Ishikawa (cell line): ENCODE measurements at regions not wholly inside any gene's neighbourhood (a gene's known extent, or its start where the extent isn't known, plus 50 kb on each side); places are given as distances from the start of the nearest gene placed in this dataset.

Experiments
- CEBPB ChIP-seq: IDR thresholded peaks from 2 replicates; pipeline ENCODE4 v1.6.1; 2012
- CREB1 ChIP-seq: IDR thresholded peaks from 2 replicates; pipeline ENCODE4 v1.6.1; 2012; ENCODE audit warnings: low read depth
- EGR1 ChIP-seq: IDR thresholded peaks from 2 replicates; pipeline ENCODE4 v1.6.1; 2012
- EP300 ChIP-seq: IDR thresholded peaks from 2 replicates; pipeline ENCODE4 v1.6.1; 2012; ENCODE audit warnings: borderline replicate concordance
- FOXM1 ChIP-seq: IDR thresholded peaks from 2 replicates; pipeline ENCODE4 v1.6.1; 2012; ENCODE audit warnings: low read depth, borderline replicate concordance
- MAX ChIP-seq: IDR thresholded peaks from 2 replicates; pipeline ENCODE4 v1.6.1; 2012
- NFIC ChIP-seq: IDR thresholded peaks from 2 replicates; pipeline ENCODE4 v1.6.1; 2012
- RAD21 ChIP-seq: IDR thresholded peaks from 2 replicates; pipeline ENCODE4 v1.6.1; 2012; ENCODE audit warnings: low read depth
- REST ChIP-seq: IDR thresholded peaks from 2 replicates; pipeline ENCODE4 v1.6.1; 2012; ENCODE audit warnings: low read depth, mild to moderate bottlenecking
- TAF1 ChIP-seq: IDR thresholded peaks from 2 replicates; pipeline ENCODE4 v1.6.1; 2012; ENCODE audit warnings: low read depth, mild to moderate bottlenecking
- TEAD4 ChIP-seq: IDR thresholded peaks from 2 replicates; pipeline ENCODE4 v1.6.1; 2012
- USF1 ChIP-seq: IDR thresholded peaks from 2 replicates; pipeline ENCODE4 v1.6.1; 2012
- YY1 ChIP-seq: IDR thresholded peaks from 2 replicates; pipeline ENCODE4 v1.6.1; 2012; ENCODE audit warnings: low read depth
- ZBTB7A ChIP-seq: IDR thresholded peaks from 2 replicates; pipeline ENCODE4 v1.6.1; 2012; ENCODE audit warnings: low read depth

- TF ChIP-seq CREB1 (no peak), CEBPB (no peak), EGR1 (no peak), EP300 (no peak), REST (no peak), RAD21 (no peak), FOXM1 (no peak), TEAD4 (no peak), YY1 (no peak), TAF1 (no peak), MAX (no peak), NFIC (no peak), ZBTB7A (no peak), USF1 (no peak)
These were observed 111.0 kb downstream of the SP3 start for GRCh38 chr2:173854141-173854540.
